Prostate gland (tissue), 2 donors: ENCODE measurements at regions not wholly inside any gene's neighbourhood (a gene's known extent, or its start where the extent isn't known, plus 50 kb on each side); places are given as distances from the start of the nearest gene placed in this dataset.

Experiments used
- CTCF ChIP-seq, 4 experiments: fragments of 200-600 bp in 2 of 4; fragments of 450-650 bp in 2 of 4; sonication (generic) in 2 of 4; IDR thresholded peaks; 1 replicate in 3 of 4; 2 replicates in 1 of 4; pipeline ENCODE4 v1.5.1; 2016 to 2019; ENCODE audit warnings: antibody characterized with exemption in 4 of 4, mild to moderate bottlenecking in 2 of 4, moderate library complexity in 2 of 4
- POLR2A ChIP-seq: fragments of 450-650 bp; IDR thresholded peaks from one replicate; pipeline ENCODE4 v1.6.1; 2016; ENCODE audit warnings: antibody characterized with exemption, mild to moderate bottlenecking

- TF ChIP-seq POLR2A (no peak), CTCF (IDR thresholded peaks at IDR 0.05) (no peak)
These were observed 248.2 kb downstream of the PLA2G4A start for GRCh38 chr1:187076922-187077321.
